ENCODE measurements at regions not wholly inside any gene's neighbourhood (a gene's known extent, or its start where the extent isn't known, plus 50 kb on each side); places are given as distances from the start of the nearest gene placed in this dataset.

- no peaks in the 10 kb centered on the region for H4K20me1 ChIP-seq (ENCODE audit: insufficient read depth, low read length)
- peak overlapping the region; percentile 49 for H3K27ac ChIP-seq (ENCODE audit: low read depth, low read length, poor library complexity, severe bottlenecking)
- TF ChIP-seq EZH2phosphoT487 (IDR thresholded peaks at IDR 0.05; ENCODE audit: borderline replicate concordance, low read depth, low read length) (no peak), CTCF (conservative IDR thresholded peaks at IDR 0.05; ENCODE audit: low read length) (no peak)
- no peak overlapping the region for H3K4me3 ChIP-seq (ENCODE audit: low read depth, low read length, poor library complexity, severe bottlenecking)
- 0 out of 2 replicates have a peak overlapping the region, but pooled peaks have one; percentile 17 for H2AFZ ChIP-seq (ENCODE audit: low read length)
- H3K4me1 ChIP-seq (ENCODE audit: insufficient read depth, low read length, poor library complexity, severe bottlenecking) = peaks cover 47% of the 10 kb centered on the region
- peak overlapping the region; percentile 19; the same call in 1 of the 2 replicates for H3K4me2 ChIP-seq (ENCODE audit: low read length)
- no peaks in the 10 kb centered on the region for H3K36me3 ChIP-seq (ENCODE audit: insufficient read depth, low read length)
- CTCF ChIA-PET (ENCODE audit: unreplicated experiment) = no interaction called here
- no peaks in the 10 kb centered on the region for H3K9me3 ChIP-seq (ENCODE audit: low read length)
- POLR2A ChIA-PET = no interaction called here
- no peaks in the 10 kb centered on the region for H3K79me2 ChIP-seq (ENCODE audit: insufficient read depth, low read depth, low read length)
- BruUV-seq (replicated peaks) = no TSS peak
- intact Hi-C loops (cut with micrococcal nuclease; ENCODE audit: unreplicated experiment) = no loop called here
- no peak for DNase-seq (ENCODE audit: low spot score)
- H3K9me2 ChIP-seq (ENCODE audit: insufficient read depth, low read length) = no peaks in the 10 kb centered on the region
Measured at GRCh38 chr3:124299831-124300230, 307.9 kb upstream of the ROPN1 start.

GRCh38 chr3:124300416-124300815, 308.5 kb upstream of the ROPN1 start:
- TF ChIP-seq EZH2phosphoT487 (IDR thresholded peaks at IDR 0.05; ENCODE audit: borderline replicate concordance, low read depth, low read length) (no peak), CTCF (conservative IDR thresholded peaks at IDR 0.05; ENCODE audit: low read length) (no peak)
- Histone ChIP-seq H3K27ac (ENCODE audit: low read depth, low read length, poor library complexity, severe bottlenecking) (no peak overlapping the region), H3K9me3 (ENCODE audit: low read length) (no peaks in the 10 kb centered on the region), H3K4me2 (ENCODE audit: low read length) (no peak overlapping the region), H2AFZ (ENCODE audit: low read length) (peak overlapping the region; percentile 33), H4K20me1 (ENCODE audit: insufficient read depth, low read length) (no peaks in the 10 kb centered on the region), H3K79me2 (ENCODE audit: insufficient read depth, low read depth, low read length) (no peaks in the 10 kb centered on the region), H3K4me3 (ENCODE audit: low read depth, low read length, poor library complexity, severe bottlenecking) (no peak overlapping the region), H3K9me2 (ENCODE audit: insufficient read depth, low read length) (no peaks in the 10 kb centered on the region), H3K4me1 (ENCODE audit: insufficient read depth, low read length, poor library complexity, severe bottlenecking) (peaks cover 47% of the 10 kb centered on the region), H3K36me3 (ENCODE audit: insufficient read depth, low read length) (no peaks in the 10 kb centered on the region)
- BruUV-seq (replicated peaks) = no TSS peak
- no peak for DNase-seq (ENCODE audit: low spot score)
- CTCF ChIA-PET (ENCODE audit: unreplicated experiment) = no interaction called here
- intact Hi-C loops (cut with micrococcal nuclease; ENCODE audit: unreplicated experiment) = no loop called here
- POLR2A ChIA-PET = no interaction called here

GRCh38 chr3:124303305-124303910, 311.5 kb upstream of the ROPN1 start:
- BruUV-seq (replicated peaks) = no TSS peak
- POLR2A ChIA-PET = no interaction called here
- DNase-seq (ENCODE audit: low spot score) = no peak

More at GRCh38 chr3:124303305-124303910, 311.5 kb upstream of the ROPN1 start:
- TF ChIP-seq CTCF (conservative IDR thresholded peaks at IDR 0.05; ENCODE audit: low read length) = no peak
- TF ChIP-seq EZH2phosphoT487 (IDR thresholded peaks at IDR 0.05; ENCODE audit: borderline replicate concordance, low read depth, low read length) = no peak
- no peaks in the 10 kb centered on the region for H3K9me2 ChIP-seq (ENCODE audit: insufficient read depth, low read length)
- H3K27ac ChIP-seq (ENCODE audit: low read depth, low read length, poor library complexity, severe bottlenecking) = no peak overlapping the region
- peaks cover 16% of the 10 kb centered on the region; the same call in 1 of the 2 replicates for H3K9me3 ChIP-seq (ENCODE audit: low read length)
- peaks cover 20% of the 10 kb centered on the region for H3K4me1 ChIP-seq (ENCODE audit: insufficient read depth, low read length, poor library complexity, severe bottlenecking)
- CTCF ChIA-PET (ENCODE audit: unreplicated experiment) = no interaction called here
- H4K20me1 ChIP-seq (ENCODE audit: insufficient read depth, low read length) = no peaks in the 10 kb centered on the region
- H2AFZ ChIP-seq (ENCODE audit: low read length) = no peak overlapping the region
- no peaks in the 10 kb centered on the region for H3K36me3 ChIP-seq (ENCODE audit: insufficient read depth, low read length)
- H3K4me2 ChIP-seq (ENCODE audit: low read length) = no peak overlapping the region
- no peak overlapping the region for H3K4me3 ChIP-seq (ENCODE audit: low read depth, low read length, poor library complexity, severe bottlenecking)
- H3K79me2 ChIP-seq (ENCODE audit: insufficient read depth, low read depth, low read length) = no peaks in the 10 kb centered on the region
- intact Hi-C loops (cut with micrococcal nuclease; ENCODE audit: unreplicated experiment) = no loop called here

Measured in OCI-LY7 (cell line).